ENCODE measurements at regions not wholly inside any gene's neighbourhood (a gene's known extent, or its start where the extent isn't known, plus 50 kb on each side); places are given as distances from the start of the nearest gene placed in this dataset.
A peak's percentile ranks its signal among the peaks of the same experiment; 100 is the strongest.
"Not testable (repeated sequence)": the region's sequence is repeated elsewhere in the genome, so short reads cannot be mapped to it uniquely, and the experiment has no call there.

DNA sequence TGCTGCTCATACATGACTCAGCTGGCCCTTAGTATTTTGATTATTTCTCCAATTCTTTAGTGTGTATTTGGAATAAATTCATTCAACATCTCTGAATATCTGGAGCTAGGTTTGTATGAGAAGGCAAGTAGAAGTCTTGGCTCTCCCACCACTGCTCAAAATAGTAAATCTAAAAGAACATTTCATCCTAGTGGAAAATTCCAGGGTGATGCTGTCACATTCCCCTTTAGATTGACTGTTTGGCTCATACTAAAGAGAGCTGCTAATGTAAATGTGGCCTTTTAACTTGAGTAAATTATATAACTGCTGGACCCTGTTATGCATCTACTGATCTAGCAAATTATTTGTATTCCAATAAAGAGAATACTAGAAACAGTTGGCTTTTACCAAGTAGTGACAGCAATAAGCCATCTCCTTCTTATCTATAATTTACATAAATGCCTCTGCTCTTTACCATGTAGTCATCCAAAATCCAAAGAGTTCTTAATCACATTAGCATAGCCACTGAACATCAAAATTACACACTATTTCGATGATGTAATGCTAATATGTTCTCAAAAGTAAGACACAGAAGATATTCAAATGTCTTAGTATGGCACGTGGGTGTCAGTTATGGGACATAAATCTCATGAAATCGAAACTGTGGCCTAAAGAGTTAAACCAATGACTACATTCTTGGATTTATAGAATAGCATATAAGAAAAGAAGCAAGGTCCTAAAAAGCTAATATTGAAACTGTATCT, 86.9 kb upstream of the KCND2 start:
- no peak for DNase-seq (ENCODE audit: low read depth)

DNA sequence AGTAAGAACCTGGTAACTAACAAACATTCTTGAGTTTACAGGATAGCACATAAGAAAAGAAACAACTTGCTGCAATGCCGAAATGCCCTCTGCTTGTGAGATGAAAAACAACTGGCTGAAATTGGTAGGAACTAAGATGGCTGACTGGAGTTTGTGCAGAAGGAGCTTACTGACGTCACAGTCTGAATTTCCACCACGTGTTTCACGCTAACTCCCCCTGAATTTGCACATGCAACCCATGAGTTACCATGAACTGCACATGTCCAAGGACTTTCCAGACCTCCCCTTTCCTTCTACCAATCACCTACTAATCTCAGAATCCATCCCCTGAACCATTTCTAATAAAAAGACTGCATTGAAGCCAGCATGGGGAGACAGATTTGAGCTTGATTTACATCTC, 86.3 kb upstream of the KCND2 start:
- DNase-seq (ENCODE audit: low read depth): no peak

DNA sequence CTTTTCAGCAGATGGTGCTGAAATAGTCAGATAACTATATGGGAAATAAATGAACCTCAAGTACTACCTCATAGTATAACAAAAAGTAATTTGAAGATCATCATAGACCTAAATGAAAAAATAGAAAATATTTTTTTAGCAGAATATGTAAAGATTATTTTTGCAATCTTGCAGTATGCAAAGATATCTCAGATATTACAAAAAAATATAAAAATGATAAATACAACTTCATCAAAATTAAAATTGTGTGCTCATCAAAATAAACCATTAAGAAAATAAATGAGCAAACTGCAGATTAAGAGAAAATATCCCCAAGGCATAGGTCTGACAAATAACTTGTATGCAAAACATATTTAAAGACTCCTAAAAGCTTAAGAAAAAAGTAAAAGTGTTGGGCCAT, 83.4 kb upstream of the KCND2 start:
- no peak for DNase-seq (ENCODE audit: low read depth)

DNA sequence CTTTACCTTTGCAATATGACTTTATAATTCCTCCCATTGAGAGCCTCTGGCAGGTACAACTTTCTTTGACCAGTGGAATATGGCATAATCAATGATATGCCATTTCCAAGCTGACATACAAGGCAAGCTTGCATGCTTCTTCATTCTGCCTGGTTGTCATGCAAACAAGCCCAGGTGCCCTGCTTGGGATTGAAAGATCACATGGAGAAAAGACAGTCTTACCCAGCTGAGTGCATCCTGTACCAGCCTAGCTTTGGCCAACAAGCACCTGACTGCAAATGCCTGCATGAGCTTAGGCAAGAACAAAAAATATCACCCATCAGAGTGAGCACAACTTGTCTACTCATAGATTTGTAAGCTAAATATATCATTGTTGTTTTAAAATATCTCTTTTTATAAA, 82.9 kb upstream of the KCND2 start:
- no peak for DNase-seq (ENCODE audit: low read depth)

DNA sequence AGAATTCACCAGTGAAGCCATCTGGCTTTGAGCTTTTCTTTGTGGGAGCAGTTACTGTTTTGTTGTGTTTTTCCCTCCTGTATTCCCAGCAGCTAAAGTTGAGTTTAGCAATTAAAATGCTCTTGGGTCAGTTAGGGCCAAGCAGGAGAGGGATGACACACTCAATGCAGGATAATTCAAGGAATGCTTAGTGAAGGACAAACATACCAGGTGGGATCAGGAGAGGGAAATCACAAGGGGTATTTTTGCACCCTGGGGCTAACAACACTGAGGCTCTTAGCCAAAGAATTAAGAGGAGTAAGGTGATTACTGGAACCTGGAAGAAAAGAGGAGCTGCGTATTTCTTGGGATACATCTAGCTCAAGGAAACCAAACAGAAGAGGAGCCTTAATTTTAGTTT, 82.4 kb upstream of the KCND2 start:
- DNase-seq (ENCODE audit: low read depth): no peak

DNA sequence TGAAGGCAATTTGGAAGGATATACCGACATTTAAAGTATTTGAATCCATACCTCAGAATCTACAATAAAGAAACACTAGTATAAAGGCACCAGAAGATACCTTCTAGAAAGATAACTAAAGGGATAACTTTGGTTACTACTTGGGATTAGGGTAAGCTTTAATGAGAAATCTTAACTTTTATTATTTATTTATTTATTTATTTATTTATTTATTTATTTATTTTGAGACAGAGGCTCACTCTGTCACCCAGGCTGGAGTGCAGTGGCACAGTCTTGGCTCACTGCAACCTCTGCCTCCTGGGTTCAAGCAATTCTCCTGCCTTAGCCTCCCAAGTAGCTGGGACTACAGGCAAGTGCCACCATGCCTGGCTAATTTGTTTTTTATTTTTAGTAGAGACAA, 81.6 kb upstream of the KCND2 start:
- not testable (repeated sequence) for DNase-seq (ENCODE audit: low read depth)

DNA sequence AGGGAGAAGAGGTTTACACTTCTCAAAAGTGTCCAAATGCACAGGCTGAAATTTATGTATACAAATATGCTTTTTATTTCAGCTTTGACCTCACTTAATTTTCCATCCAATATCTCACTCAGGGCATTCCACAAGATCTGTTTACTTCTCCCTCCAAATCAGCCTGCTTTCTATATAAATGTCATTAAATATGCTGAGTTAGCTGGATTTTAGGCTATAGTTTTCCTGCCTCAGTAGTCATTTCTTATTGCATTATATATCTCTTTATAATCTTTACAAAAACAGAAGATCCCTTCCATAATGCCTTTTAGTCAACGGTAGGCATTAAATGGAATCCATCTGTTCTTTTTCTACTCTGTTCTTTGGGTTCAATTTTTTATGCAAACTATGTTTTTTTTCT, 71.7 kb upstream of the KCND2 start:
- no peak for DNase-seq (ENCODE audit: low read depth)

DNA sequence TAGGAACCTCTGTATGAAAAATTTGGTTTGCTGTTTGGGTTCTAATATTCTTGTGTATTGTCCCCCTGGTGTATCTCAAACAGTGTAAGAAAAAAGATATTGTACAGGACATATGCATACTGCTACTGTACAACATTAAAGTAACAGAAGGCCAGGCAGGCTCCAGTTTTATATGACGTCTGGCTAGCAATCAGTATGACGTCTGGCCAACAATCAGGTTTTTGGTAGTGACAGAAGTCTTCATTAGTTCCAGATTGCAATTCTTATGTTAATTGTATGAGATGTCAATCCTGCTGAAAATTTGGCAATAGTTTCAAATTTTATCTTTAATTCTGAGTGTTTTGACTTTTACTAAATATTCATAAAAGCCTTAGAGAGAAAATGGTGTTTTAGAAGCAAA, 67.9 kb upstream of the KCND2 start:
- no peak for DNase-seq (ENCODE audit: low read depth)

DNA sequence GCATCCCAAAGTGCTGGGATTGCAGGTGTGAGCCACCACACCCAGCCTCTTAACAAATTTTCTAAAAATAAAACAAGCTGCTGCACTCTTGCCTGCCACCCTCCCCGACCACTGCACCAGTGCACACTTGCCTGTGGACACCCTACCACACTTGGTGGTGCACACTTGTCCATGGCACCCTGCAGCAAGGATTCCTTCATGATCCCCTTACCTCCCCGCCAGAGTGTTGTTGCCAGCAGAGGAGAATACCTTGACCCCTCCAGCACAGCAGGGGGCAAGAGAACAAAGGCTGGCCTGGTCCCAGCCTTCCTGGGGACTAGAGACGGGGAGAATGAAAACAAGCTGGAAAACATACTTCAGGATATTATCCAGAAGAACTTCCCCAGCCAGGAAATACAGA, 65.9 kb upstream of the KCND2 start:
- DNase-seq (ENCODE audit: low read depth): no peak

DNA sequence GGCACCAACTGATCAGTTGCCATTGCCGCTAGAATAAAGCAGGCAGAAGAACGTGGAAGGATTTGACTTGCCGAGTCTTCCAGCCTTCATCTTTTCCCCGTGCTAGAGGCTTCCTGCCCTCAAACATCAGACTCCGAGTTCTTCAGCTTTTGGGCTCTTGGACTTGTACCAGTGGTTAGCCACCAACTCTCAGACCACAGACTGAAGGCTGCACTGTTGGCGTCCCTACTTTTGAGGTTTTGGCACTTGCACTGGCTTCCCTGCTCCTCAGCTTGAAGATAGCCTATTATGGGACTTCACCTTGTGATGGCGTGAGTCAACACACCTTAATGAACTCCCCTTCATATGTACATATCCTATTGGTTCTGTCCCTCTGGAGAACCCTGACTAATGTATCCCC, 57.3 kb upstream of the KCND2 start:
- DNase-seq (ENCODE audit: low read depth): no peak

DNA sequence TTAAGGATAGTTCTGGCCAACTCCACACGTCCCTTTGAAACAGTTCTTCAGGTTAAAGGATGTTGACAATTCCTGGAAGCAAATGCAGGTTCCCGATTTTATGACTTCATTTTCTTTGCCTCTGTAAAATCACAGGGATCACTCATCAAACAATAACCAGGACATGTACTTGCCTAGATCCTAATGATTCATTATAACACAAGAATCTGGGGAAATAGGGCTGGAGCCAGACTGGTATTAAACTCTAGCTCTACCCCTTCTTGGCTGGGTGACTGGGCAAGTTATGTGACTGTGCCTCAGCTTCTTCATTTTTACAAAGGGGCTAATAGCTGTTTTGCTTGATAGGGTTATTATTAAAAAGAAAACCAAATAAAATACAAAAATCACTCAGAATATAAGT, 56.0 kb upstream of the KCND2 start:
- DNase-seq (ENCODE audit: low read depth): no peak

DNA sequence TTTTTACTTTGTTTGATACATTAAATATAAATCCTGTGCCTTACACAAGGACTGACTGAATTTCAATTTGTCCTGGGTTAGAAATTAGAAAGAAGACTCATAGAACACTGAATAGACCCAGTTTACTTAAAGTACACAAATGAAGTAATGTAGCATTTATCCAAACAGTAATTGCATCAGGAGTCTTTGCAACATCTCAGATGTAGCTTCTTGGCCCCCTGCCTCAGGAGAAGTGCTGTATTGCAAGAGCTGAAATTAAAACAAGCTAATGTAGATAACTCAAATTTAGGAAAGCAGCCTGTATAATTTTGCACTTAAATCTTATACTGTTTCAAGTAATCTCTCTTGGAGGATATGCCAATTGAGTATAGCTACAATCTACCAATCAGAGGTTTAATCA, 54.3 kb upstream of the KCND2 start:
- DNase-seq (ENCODE audit: low read depth): peak; percentile 38

DNA sequence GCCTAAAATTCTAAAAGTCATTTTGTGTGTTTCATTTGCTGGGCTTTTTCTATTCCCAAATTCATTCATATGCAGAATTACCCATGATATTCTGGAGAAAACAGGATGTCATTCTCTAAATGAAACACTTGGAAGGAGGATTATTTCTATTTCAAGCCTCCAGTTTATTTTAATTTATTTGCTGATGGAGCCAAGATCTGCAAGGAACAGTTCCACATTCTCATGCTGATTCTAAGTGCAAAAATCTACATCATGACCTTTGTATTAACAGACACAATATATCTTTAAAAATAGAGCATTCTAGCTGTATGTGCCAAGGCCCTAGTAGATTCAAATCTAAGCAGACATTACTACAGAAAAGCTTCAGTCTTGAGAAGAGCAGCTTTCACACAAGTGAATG, 51.3 kb upstream of the KCND2 start:
- DNase-seq (ENCODE audit: low read depth): no peak

Data from fibroblast of the conjunctiva (primary cell).